GM19372 (cell line): ENCODE measurements at regions not wholly inside any gene's neighbourhood (a gene's known extent, or its start where the extent isn't known, plus 50 kb on each side); places are given as distances from the start of the nearest gene placed in this dataset.

Source experiments
- ATAC-seq: cut with Tn5 transposase; IDR thresholded peaks from one replicate; pipeline ENCODE4 v1.9.1; 2021; ENCODE audit warnings: mild to moderate bottlenecking, low read depth, moderate library complexity; ENCODE audit not compliant: unreplicated experiment

- ATAC-seq: no peak
Measured at GRCh38 chr11:19597876-19598275, 114.8 kb upstream of the NAV2 start.

- no peak for ATAC-seq
Measured at GRCh38 chr11:19597206-19597605, 115.4 kb upstream of the NAV2 start.

GRCh38 chr11:19595840-19596751, 116.5 kb upstream of the NAV2 start:
- no peak for ATAC-seq

GRCh38 chr11:19595499-19595839, 117.2 kb upstream of the NAV2 start:
- no peak for ATAC-seq

- no peak for ATAC-seq
Measured at GRCh38 chr11:19594326-19594725, 118.3 kb upstream of the NAV2 start.

GRCh38 chr11:19592842-19593241, 119.8 kb upstream of the NAV2 start:
- ATAC-seq: no peak

- no peak for ATAC-seq
Measured at GRCh38 chr11:19589567-19590260, 122.9 kb upstream of the NAV2 start.

GRCh38 chr11:19587979-19588378, 124.7 kb upstream of the NAV2 start:
- no peak for ATAC-seq

GRCh38 chr11:19580646-19581045, 132.0 kb upstream of the NAV2 start:
- no peak for ATAC-seq

GRCh38 chr11:19579957-19580356, 132.7 kb upstream of the NAV2 start:
- ATAC-seq: no peak

- ATAC-seq: no peak
Measured at GRCh38 chr11:19578871-19579270, 133.8 kb upstream of the NAV2 start.

GRCh38 chr11:19577976-19578619, 134.5 kb upstream of the NAV2 start:
- no peak for ATAC-seq

- no peak for ATAC-seq
Measured at GRCh38 chr11:19577391-19577975, 135.2 kb upstream of the NAV2 start.

GRCh38 chr11:19576903-19577302, 135.7 kb upstream of the NAV2 start:
- no peak for ATAC-seq

GRCh38 chr11:19576054-19576453, 136.6 kb upstream of the NAV2 start:
- no peak for ATAC-seq

- ATAC-seq: no peak
Measured at GRCh38 chr11:19574916-19575315, 137.7 kb upstream of the NAV2 start.

- no peak for ATAC-seq
Measured at GRCh38 chr11:19573666-19574065, 139.0 kb upstream of the NAV2 start.

GRCh38 chr11:19571906-19572305, 140.7 kb upstream of the NAV2 start:
- ATAC-seq: no peak

GRCh38 chr11:19570889-19571288, 141.7 kb upstream of the NAV2 start:
- no peak for ATAC-seq

GRCh38 chr11:19567996-19568395, 144.6 kb upstream of the NAV2 start:
- no peak for ATAC-seq
